GM12865 (cell line): ENCODE measurements at regions not wholly inside any gene's neighbourhood (a gene's known extent, or its start where the extent isn't known, plus 50 kb on each side); places are given as distances from the start of the nearest gene placed in this dataset.

ENCODE experiments used
- DNase-seq: peaks from one replicate; pipeline ENCODE4 v3.0.0; 2010; ENCODE audit warnings: low read depth
- H3K4me3 ChIP-seq: 2 replicates; pipeline ENCODE4 v1.5.1; 2011; ENCODE audit warnings: mild to moderate bottlenecking, low read depth, low read length, control low read depth
- CTCF ChIP-seq: IDR thresholded peaks from 2 replicates; pipeline ENCODE4 v1.5.1; 2011; ENCODE audit warnings: low read length, control low read depth, low read depth, inconsistent platforms; ENCODE audit not compliant: insufficient read depth; ENCODE audit errors: missing control alignments

DNA sequence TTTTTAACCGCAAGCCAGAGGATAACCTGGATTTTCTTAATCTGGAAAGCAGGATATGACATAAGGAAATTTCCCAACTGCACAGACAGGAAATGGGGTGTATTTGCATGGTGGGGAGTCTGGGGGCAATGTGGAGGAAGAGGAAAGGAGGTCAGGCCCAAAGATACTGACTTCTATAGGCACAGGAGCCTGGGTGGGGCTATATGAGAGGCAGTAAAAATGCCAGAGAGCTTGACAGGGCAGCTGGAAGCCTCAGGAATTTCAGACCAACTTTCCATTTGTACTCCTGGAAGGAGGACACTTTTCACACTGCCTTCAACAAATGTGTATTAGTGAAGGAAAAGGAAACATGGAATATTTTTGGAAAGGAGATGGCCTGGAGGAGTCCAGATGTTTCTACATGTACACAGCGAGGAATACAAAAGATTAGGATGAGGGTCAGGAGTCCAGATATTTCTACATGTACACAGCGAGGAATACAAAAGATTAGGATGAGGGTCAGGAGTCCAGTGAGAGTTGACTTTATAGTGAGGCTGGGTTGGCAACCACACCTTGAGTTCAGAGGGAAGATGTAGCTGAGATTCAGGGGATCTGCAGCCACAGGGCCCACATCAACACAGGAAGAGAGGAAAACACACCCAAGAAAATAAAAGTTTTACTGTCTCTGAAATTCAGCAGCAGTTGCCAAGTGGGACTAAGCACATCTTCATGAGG lies 111.9 kb upstream of the PTPRG start:
- TF ChIP-seq CTCF = no peak
- no peak overlapping the region for H3K4me3 ChIP-seq
- no peak for DNase-seq

GRCh38 chr3:61450866-61451265 lies 110.5 kb upstream of the PTPRG start:
- no peak overlapping the region for H3K4me3 ChIP-seq
- no peak for DNase-seq
- TF ChIP-seq CTCF = no peak

DNA sequence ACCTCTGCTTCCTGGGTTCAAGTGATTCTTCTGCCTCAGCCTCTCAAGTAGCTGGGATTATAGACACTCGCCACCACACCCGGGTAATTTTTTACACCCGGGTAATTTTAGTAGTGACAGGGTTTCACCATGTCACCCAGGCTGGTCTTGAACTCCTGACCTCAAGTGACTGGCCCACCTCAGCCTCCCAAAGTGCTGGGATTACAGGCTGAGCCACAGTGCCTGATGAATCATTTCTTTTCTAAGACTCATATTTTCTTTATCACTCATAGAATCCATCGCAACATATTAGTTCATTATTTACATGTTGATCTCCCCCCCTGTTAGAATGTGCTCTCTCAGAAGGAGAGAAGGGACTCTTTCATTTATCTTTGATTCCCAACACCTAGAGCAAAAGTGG lies 109.5 kb upstream of the PTPRG start:
- DNase-seq = no peak
- TF ChIP-seq CTCF = no peak
- no peak overlapping the region for H3K4me3 ChIP-seq

- no peak for DNase-seq
- no peak overlapping the region for H3K4me3 ChIP-seq
Observed at GRCh38 chr3:61452535-61453090, 108.8 kb upstream of the PTPRG start.

DNA sequence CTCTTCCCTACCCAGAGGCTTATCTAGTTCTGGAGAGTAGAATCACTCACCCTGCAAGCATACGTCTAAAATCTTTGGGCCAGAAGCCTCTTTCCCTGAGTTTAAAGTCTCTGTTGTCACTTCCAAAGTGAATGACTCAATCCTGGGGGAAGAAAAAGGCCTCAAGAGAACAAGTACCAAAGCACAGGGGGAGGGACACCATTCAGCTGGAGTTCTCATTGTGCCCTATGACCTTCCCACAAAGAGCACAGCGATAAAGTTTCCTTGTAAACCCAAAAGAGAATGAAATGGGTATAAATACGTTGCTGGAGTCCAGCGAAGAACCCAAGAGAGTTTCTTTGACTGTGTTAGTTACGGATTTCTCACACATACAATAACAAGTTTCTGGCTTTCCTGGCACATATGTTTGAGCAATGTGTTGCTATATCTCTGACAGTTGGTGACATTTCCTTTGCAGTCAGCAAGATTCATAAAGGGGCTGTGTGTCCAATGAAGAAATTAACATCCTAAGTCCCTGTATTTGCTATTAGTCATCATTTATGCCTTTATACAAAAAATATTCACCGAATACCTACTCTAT lies 107.3 kb upstream of the PTPRG start:
- no peak overlapping the region for H3K4me3 ChIP-seq
- no peak for DNase-seq
- no peak for TF ChIP-seq CTCF

More at GRCh38 chr3:61452535-61453090, 108.8 kb upstream of the PTPRG start:
- no peak for TF ChIP-seq CTCF

DNA sequence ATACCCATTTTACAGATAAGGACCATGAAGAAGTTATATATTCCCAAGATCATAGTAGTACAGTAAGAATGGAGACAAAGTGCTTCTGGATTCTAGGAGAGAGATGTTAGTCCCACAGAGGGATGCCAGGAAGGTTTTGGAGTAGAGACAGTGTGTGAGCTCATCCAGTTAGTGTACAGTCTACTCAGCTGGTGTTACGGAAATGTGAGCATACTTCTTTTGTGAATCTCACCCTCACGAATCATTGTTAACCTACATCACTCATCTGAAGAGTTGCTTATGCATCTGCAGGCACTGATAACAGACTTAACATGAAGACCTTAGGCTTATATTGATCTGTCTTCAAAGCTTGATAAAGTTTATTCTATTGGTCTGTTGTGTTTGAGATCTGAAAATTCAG lies 106.6 kb upstream of the PTPRG start:
- no peak overlapping the region for H3K4me3 ChIP-seq
- DNase-seq = no peak
- TF ChIP-seq CTCF = no peak
